ENCODE measurements at regions not wholly inside any gene's neighbourhood (a gene's known extent, or its start where the extent isn't known, plus 50 kb on each side); places are given as distances from the start of the nearest gene placed in this dataset.
"Not testable (repeated sequence)": the region's sequence is repeated elsewhere in the genome, so short reads cannot be mapped to it uniquely, and the experiment has no call there.

- DNase-seq (ENCODE audit: low read depth); in situ Hi-C loops (cut with HindIII; ENCODE audit: low pct_unique_long_range_greater_than_20kb, low sequenced_read_pairs): not testable (repeated sequence)
These were observed 54.1 kb upstream of the NOTCH2NLA start for GRCh38 chr1:146282807-146283526.

GRCh38 chr1:146281522-146281921 is 52.7 kb upstream of the NOTCH2NLA start:
- in situ Hi-C loops (cut with HindIII; ENCODE audit: low pct_unique_long_range_greater_than_20kb, low sequenced_read_pairs); DNase-seq (ENCODE audit: low read depth): not testable (repeated sequence)

- DNase-seq (ENCODE audit: low read depth); in situ Hi-C loops (cut with HindIII; ENCODE audit: low pct_unique_long_range_greater_than_20kb, low sequenced_read_pairs): not testable (repeated sequence)
These were observed 49.9 kb upstream of the NOTCH2NLA start for GRCh38 chr1:146278758-146279157.

Measured in Caki2 (cell line).